GM23338 (cell line): ENCODE measurements at regions not wholly inside any gene's neighbourhood (a gene's known extent, or its start where the extent isn't known, plus 50 kb on each side); places are given as distances from the start of the nearest gene placed in this dataset.

Experiments used
- ATAC-seq: fragments of 200-7000 bp; cut with Tn5 transposase; 3 replicates; pipeline ENCODE4 v1.9.1; 2020
- DNase-seq: peaks from one replicate; pipeline ENCODE4 v3.0.0-alpha.2; 2015; ENCODE audit warnings: low spot score
- H2AFZ ChIP-seq: fragments of 200-600 bp; sonication (generic); 2 replicates; pipeline ENCODE4 v1.8.0; 2016; ENCODE audit warnings: antibody characterized with exemption, mild to moderate bottlenecking, moderate library complexity
- H3F3A ChIP-seq: fragments of 200-600 bp; sonication (generic); replicated peaks from 2 replicates; pipeline ENCODE4 v1.8.0; 2017; ENCODE audit warnings: antibody characterized with exemption, mixed run types, low read depth
- H3K27ac ChIP-seq: fragments of 200-600 bp; sonication (generic); 2 replicates; pipeline ENCODE4 v1.6.1; 2016; ENCODE audit warnings: low read depth
- H3K27me3 ChIP-seq: fragments of 200-600 bp; sonication (generic); 2 replicates; pipeline ENCODE4 v1.8.0; 2016; ENCODE audit warnings: mild to moderate bottlenecking, mixed run types, moderate library complexity; ENCODE audit not compliant: insufficient read depth
- H3K36me3 ChIP-seq: fragments of 200-600 bp; sonication (generic); 2 replicates; pipeline ENCODE4 v1.8.0; 2016; ENCODE audit warnings: mild to moderate bottlenecking; ENCODE audit not compliant: insufficient read depth
- H3K4me1 ChIP-seq: fragments of 200-600 bp; sonication (generic); 2 replicates; pipeline ENCODE4 v1.8.0; 2016; ENCODE audit warnings: mild to moderate bottlenecking, moderate library complexity; ENCODE audit not compliant: insufficient read depth
- H3K4me2 ChIP-seq: fragments of 200-600 bp; sonication (generic); 2 replicates; pipeline ENCODE4 v1.7.1; 2017; ENCODE audit warnings: mixed run types
- H3K4me3 ChIP-seq: fragments of 200-600 bp; sonication (generic); 2 replicates; pipeline ENCODE4 v1.6.1; 2016; ENCODE audit warnings: mixed run types
- H3K79me2 ChIP-seq: fragments of 200-600 bp; sonication (generic); replicated peaks from 2 replicates; pipeline ENCODE4 v1.8.0; 2017; ENCODE audit warnings: mild to moderate bottlenecking; ENCODE audit not compliant: insufficient read depth
- H3K9me2 ChIP-seq: fragments of 200-600 bp; sonication (generic); 2 replicates; pipeline ENCODE4 v1.8.0; 2017; ENCODE audit not compliant: insufficient read depth
- H4K20me1 ChIP-seq: fragments of 200-600 bp; sonication (generic); replicated peaks from 2 replicates; pipeline ENCODE4 v1.8.0; 2017; ENCODE audit warnings: mild to moderate bottlenecking; ENCODE audit not compliant: insufficient read depth
- H3K27ac Mint-ChIP-seq: 2 replicates; pipeline ENCODE4 v1.8.0; 2020; ENCODE audit warnings: inconsistent platforms, mild to moderate bottlenecking, moderate library complexity, mixed read lengths
- H3K27me3 Mint-ChIP-seq: 3 replicates; pipeline ENCODE4 v1.8.0; 2022; ENCODE audit warnings: low read depth, mild to moderate bottlenecking, moderate library complexity, mixed read lengths, inconsistent platforms; ENCODE audit not compliant: insufficient read depth, poor library complexity
- H3K36me3 Mint-ChIP-seq: 3 replicates; pipeline ENCODE4 v1.8.0; 2021; ENCODE audit warnings: low read depth, mild to moderate bottlenecking, inconsistent platforms, moderate library complexity, mixed read lengths
- H3K4me1 Mint-ChIP-seq: 3 replicates; pipeline ENCODE4 v1.8.0; 2020; ENCODE audit warnings: mild to moderate bottlenecking, inconsistent platforms, mixed read lengths
- H3K4me3 Mint-ChIP-seq: 3 replicates; pipeline ENCODE4 v1.8.0; 2021; ENCODE audit warnings: moderate library complexity, mild to moderate bottlenecking, inconsistent platforms, mixed read lengths
- H3K9me3 Mint-ChIP-seq: 3 replicates; pipeline ENCODE4 v1.8.0; 2020; ENCODE audit warnings: moderate library complexity, mild to moderate bottlenecking, inconsistent platforms, mixed read lengths
- EZH2 ChIP-seq: fragments of 200-600 bp; sonication (generic); IDR thresholded peaks from one replicate; pipeline ENCODE4 v1.8.0; 2017; ENCODE audit warnings: antibody characterized with exemption, mild to moderate bottlenecking, low read depth; ENCODE audit not compliant: unreplicated experiment
- POLR2AphosphoS5 ChIP-seq: IDR thresholded peaks from 2 replicates; pipeline ENCODE4 v1.6.1; 2016; ENCODE audit warnings: antibody characterized with exemption, low read depth
- STAT1 ChIP-seq: IDR thresholded peaks from one replicate; pipeline ENCODE4 v1.6.1; 2016; ENCODE audit warnings: antibody characterized with exemption; ENCODE audit not compliant: unreplicated experiment
- ZNF114 ChIP-seq: fragments of 250-450 bp; sonication (Bioruptor Pico); IDR thresholded peaks from 2 replicates; pipeline ENCODE4 v1.5.0; 2020; ENCODE audit warnings: mild to moderate bottlenecking, moderate library complexity
- TF ChIP-seq, protein P1 (sequence below): fragments of 250-450 bp; sonication (Bioruptor Pico); IDR thresholded peaks from 2 replicates; pipeline ENCODE4 v1.5.0; 2020; ENCODE audit warnings: mild to moderate bottlenecking, moderate library complexity
- TF ChIP-seq, protein P2 (sequence below): IDR thresholded peaks from 2 replicates; pipeline ENCODE4 v1.6.1; 2016; ENCODE audit warnings: antibody characterized with exemption

DNA sequence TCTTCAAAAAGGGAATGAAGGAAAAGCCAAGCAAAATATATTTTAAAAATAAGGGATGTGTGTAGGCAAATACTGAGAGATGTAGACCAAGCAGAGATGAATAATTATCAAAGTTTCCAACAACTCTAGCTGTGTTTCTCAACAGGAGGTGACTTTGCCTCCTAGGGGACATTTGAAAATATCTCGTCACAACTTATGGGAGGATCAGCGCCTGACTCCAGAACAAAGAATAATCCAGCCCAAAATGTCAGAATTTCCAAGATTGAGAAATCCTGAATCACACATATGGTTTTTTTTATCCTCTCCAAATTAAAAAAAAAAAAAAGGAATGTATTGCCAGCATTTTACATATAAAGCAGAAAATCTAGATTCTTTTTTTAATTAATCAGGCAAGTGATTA lies 241.2 kb upstream of the ZFP64 start:
- no peak overlapping the region for H3K27ac Mint-ChIP-seq
- no peak for TF ChIP-seq ZNF114
- TF ChIP-seq EZH2: no peak
- TF ChIP-seq, protein P1, sequence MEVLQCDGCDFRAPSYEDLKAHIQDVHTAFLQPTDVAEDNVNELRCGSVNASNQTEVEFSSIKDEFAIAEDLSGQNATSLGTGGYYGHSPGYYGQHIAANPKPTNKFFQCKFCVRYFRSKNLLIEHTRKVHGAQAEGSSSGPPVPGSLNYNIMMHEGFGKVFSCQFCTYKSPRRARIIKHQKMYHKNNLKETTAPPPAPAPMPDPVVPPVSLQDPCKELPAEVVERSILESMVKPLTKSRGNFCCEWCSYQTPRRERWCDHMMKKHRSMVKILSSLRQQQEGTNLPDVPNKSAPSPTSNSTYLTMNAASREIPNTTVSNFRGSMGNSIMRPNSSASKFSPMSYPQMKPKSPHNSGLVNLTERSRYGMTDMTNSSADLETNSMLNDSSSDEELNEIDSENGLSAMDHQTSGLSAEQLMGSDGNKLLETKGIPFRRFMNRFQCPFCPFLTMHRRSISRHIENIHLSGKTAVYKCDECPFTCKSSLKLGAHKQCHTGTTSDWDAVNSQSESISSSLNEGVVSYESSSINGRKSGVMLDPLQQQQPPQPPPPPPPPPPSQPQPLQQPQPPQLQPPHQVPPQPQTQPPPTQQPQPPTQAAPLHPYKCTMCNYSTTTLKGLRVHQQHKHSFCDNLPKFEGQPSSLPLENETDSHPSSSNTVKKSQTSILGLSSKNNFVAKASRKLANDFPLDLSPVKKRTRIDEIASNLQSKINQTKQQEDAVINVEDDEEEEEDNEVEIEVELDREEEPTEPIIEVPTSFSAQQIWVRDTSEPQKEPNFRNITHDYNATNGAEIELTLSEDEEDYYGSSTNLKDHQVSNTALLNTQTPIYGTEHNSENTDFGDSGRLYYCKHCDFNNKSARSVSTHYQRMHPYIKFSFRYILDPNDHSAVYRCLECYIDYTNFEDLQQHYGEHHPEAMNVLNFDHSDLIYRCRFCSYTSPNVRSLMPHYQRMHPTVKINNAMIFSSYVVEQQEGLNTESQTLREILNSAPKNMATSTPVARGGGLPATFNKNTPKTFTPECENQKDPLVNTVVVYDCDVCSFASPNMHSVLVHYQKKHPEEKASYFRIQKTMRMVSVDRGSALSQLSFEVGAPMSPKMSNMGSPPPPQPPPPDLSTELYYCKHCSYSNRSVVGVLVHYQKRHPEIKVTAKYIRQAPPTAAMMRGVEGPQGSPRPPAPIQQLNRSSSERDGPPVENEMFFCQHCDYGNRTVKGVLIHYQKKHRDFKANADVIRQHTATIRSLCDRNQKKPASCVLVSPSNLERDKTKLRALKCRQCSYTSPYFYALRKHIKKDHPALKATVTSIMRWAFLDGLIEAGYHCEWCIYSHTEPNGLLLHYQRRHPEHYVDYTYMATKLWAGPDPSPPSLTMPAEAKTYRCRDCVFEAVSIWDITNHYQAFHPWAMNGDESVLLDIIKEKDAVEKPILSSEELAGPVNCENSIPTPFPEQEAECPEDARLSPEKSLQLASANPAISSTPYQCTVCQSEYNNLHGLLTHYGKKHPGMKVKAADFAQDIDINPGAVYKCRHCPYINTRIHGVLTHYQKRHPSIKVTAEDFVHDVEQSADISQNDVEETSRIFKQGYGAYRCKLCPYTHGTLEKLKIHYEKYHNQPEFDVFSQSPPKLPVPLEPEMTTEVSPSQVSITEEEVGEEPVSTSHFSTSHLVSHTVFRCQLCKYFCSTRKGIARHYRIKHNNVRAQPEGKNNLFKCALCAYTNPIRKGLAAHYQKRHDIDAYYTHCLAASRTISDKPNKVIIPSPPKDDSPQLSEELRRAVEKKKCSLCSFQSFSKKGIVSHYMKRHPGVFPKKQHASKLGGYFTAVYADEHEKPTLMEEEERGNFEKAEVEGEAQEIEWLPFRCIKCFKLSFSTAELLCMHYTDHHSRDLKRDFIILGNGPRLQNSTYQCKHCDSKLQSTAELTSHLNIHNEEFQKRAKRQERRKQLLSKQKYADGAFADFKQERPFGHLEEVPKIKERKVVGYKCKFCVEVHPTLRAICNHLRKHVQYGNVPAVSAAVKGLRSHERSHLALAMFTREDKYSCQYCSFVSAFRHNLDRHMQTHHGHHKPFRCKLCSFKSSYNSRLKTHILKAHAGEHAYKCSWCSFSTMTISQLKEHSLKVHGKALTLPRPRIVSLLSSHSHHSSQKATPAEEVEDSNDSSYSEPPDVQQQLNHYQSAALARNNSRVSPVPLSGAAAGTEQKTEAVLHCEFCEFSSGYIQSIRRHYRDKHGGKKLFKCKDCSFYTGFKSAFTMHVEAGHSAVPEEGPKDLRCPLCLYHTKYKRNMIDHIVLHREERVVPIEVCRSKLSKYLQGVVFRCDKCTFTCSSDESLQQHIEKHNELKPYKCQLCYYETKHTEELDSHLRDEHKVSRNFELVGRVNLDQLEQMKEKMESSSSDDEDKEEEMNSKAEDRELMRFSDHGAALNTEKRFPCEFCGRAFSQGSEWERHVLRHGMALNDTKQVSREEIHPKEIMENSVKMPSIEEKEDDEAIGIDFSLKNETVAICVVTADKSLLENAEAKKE: no peak
- H3K4me1 Mint-ChIP-seq: peaks cover 2% of the 10 kb centered on the region; the same call in 1 of the 3 replicates

DNA sequence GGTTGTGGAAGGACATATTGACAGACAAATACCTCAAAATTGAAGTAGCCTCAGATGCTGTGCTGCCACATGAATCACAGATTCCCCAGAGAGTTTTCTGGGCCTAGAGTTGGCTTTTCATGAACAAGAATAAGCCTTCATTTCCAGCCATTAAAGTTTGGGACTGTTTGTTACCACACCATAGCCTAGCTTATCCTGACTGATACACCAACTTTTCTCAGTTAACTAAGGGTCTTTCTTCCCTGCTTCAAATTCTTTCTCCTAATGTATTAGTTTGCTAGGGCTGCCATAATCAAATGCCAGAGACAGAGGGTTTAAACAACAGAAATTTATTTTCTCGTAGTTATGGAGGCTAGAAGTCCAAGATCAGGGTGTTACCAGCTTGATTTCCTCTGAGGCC lies 237.4 kb upstream of the ZFP64 start:
- Histone ChIP-seq H3K4me3 (no peak overlapping the region), H3K79me2 (no peaks in the 10 kb centered on the region), H3K36me3 (no peaks in the 10 kb centered on the region), H3K4me2 (no peak overlapping the region), H2AFZ (no peak overlapping the region), H3K27ac (no peak overlapping the region), H3K4me1 (no peaks in the 10 kb centered on the region), H3K9me2 (0 out of 2 replicates have a peak, but pooled peaks cover 9% of the 10 kb centered on the region), H3K27me3 (no peaks in the 10 kb centered on the region), H3F3A (no peaks in the 10 kb centered on the region), H4K20me1 (no peaks in the 10 kb centered on the region)
- H3K4me1 Mint-ChIP-seq: peaks cover 8% of the 10 kb centered on the region; the same call in 2 of the 3 replicates
- no peak overlapping the region for H3K4me3 Mint-ChIP-seq
- ATAC-seq (no peak), DNase-seq (no peak)
- H3K27ac Mint-ChIP-seq: no peak overlapping the region
- peaks cover 11% of the 10 kb centered on the region; the same call in 2 of the 3 replicates for H3K9me3 Mint-ChIP-seq
- H3K36me3 Mint-ChIP-seq: no peaks in the 10 kb centered on the region; the same call in 2 of the 3 replicates
- peaks cover 3% of the 10 kb centered on the region for H3K27me3 Mint-ChIP-seq
- TF ChIP-seq, protein P2, sequence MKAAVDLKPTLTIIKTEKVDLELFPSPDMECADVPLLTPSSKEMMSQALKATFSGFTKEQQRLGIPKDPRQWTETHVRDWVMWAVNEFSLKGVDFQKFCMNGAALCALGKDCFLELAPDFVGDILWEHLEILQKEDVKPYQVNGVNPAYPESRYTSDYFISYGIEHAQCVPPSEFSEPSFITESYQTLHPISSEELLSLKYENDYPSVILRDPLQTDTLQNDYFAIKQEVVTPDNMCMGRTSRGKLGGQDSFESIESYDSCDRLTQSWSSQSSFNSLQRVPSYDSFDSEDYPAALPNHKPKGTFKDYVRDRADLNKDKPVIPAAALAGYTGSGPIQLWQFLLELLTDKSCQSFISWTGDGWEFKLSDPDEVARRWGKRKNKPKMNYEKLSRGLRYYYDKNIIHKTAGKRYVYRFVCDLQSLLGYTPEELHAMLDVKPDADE: no peak
- TF ChIP-seq EZH2 (no peak), POLR2AphosphoS5 (no peak), ZNF114 (no peak), STAT1 (no peak)

More for the DNA sequence above, 241.2 kb upstream of the ZFP64 start:
- Histone ChIP-seq H3K79me2 (no peaks in the 10 kb centered on the region), H3K36me3 (no peaks in the 10 kb centered on the region), H3K27ac (no peak overlapping the region), H3K4me2 (no peak overlapping the region), H3F3A (no peaks in the 10 kb centered on the region), H3K4me1 (no peaks in the 10 kb centered on the region), H3K27me3 (no peaks in the 10 kb centered on the region), H4K20me1 (no peaks in the 10 kb centered on the region), H2AFZ (no peak overlapping the region), H3K9me2 (0 out of 2 replicates have a peak, but pooled peaks cover 12% of the 10 kb centered on the region), H3K4me3 (no peak overlapping the region)
- Mint-ChIP-seq H3K9me3 (peaks cover 11% of the 10 kb centered on the region; the same call in 2 of the 3 replicates), H3K27me3 (peaks cover 6% of the 10 kb centered on the region), H3K4me3 (no peak overlapping the region), H3K36me3 (no peaks in the 10 kb centered on the region; the same call in 2 of the 3 replicates)
- ATAC-seq (no peak), DNase-seq (no peak)
